HUDEP-2 (cell line): ENCODE measurements at regions not wholly inside any gene's neighbourhood (a gene's known extent, or its start where the extent isn't known, plus 50 kb on each side); places are given as distances from the start of the nearest gene placed in this dataset.

Experiments used
- DNase-seq, 76 experiments: peaks; one replicate each; lab custom pipeline; 2025; ENCODE audit not compliant: unreplicated experiment in 76 of 76; lab: John Stamatoyannopoulos, UW

DNA sequence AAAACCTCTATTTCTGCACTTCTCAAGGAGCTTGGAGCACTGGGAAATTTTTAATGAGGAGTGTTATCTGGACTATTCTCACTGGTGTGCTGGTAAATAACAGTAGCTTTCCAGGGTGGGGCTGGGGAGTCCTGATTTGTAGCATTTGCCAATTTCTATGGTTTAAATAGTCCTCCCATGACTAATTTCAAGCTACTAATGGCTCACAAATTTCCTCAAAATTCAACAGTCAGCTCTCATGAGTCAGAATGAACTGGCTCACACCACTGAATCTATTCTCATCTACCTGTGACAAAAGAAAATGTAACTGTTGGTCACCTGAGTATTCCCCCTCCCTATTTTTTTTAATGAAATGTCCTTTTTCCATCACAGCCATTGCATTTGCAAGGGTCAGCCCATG is 449.6 kb downstream of the KIF16B start:
- no peak for DNase-seq

DNA sequence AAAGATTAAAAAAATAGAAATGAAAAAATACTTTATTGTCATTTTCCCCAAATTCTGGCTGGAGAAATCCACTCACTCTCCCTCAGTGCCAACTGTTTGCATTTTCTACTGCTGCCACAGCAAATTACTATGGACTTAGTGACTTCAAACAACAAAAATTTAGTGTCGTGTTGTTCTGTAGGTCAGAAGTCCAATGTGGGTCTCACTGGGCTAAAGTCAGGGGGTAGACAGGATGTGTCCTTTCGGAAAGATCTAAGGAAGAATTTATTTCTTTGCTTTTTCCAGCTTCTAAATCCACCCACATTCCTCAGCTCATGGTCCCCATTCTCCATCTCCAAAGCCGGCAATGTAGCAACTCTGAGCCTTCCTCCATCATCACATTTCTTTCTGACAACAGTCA is 453.3 kb downstream of the KIF16B start:
- no peak for DNase-seq

DNA sequence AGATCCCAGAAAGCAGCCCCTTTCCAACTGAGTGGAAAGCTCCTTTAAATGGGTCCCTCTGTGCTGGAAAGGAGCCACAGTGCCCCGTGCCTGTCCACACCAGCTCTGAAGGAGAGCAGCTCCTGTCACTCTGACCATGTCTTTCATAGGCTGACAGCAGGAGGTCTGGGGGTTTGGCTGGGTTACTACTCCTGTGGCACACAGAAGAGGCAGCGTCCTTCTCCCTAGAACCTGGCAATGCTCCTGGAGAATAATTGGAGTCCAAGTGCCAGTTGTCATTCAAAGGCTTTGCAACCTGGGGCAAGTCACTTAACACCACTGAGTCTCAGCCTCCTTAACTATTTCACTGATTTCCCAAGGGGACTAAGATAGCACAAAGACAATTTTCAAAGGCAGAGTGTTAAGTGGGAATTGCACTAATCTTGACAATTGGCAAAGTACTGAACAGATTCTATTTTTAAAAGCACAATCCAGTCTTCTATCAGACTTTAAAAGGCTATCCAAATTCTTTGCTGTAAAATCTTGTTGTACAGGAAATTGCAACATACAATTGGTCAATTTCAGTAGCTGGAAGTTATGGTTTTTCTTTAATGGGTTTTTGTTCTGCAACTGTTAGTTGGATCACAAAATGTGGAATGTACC is 457.2 kb downstream of the KIF16B start:
- no peak for DNase-seq

DNA sequence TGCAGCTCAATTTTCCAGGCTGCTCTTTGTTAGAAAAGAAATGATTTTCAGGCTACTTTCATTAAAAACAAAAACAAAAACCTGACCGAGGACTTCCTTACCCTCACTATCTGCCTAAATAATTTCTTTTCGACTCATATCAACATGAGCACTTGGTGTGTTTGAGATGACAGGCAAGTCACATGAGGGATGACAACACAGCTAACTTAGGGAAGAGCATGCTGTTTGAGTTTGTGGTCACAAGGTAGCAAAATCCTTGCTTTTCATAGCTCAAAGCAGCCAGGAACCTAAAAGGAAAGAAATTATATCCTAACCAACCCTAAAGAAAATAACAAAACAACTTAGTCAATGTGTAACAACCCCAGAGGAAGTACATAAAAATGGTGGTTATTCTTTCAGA is 459.5 kb downstream of the KIF16B start:
- no peak for DNase-seq

DNA sequence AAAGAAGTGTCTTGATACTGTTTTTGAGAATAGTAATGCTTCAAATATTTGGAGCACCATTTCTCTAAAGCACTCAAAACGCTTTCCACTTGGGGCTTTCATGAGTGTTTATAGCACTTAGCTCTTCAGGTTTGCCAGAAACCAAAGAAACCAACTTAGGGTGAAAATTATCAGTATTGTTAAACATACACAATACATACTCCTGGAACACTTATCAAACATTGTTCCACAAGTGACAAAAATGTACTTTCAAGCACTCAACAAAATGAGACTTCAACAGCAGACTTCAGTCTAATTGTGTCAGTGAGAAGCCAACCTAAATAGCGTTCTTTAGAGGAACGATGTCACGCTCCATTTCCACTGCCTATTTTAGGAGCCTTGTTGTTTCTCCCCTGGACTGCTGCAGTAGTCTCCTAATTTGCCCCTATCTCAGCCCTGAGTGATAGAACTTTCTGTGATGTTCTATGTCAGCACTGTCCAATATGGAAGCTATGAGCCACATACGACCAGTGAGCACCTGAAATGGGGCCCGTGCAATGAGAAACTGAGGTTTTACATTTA is 461.3 kb downstream of the KIF16B start:
- DNase-seq, result no peak

DNA sequence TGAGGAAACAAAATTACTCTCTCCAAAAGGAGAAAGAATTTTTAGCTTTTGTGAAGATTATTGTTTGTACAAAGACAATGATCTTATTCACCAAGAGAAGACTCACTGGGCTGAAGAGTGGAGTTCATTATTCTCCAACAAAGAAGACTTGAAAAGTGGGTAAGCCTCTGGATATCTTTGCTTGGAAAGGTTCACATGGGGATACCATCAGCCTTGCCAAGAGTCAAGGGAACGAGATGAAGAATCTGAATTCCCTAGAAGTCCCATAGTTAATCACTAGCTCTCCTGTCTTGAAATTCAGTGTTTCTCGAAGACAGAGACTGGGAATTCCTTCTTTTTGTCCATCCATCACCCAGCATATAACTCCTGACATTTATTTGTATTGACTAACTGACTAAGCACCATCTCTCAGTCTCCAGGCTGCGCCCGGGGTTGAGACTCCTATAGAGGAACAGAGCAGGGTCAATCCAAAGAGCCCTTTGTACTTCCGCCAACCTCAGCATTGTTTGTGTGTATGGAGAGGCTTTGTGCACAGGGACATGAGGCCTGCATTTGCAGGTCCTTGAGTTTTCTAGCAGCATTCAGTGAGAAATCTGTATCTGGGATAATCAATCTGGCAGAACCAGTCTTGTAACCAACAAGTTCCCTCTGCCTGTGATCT is 461.9 kb downstream of the KIF16B start:
- no peak for DNase-seq

DNA sequence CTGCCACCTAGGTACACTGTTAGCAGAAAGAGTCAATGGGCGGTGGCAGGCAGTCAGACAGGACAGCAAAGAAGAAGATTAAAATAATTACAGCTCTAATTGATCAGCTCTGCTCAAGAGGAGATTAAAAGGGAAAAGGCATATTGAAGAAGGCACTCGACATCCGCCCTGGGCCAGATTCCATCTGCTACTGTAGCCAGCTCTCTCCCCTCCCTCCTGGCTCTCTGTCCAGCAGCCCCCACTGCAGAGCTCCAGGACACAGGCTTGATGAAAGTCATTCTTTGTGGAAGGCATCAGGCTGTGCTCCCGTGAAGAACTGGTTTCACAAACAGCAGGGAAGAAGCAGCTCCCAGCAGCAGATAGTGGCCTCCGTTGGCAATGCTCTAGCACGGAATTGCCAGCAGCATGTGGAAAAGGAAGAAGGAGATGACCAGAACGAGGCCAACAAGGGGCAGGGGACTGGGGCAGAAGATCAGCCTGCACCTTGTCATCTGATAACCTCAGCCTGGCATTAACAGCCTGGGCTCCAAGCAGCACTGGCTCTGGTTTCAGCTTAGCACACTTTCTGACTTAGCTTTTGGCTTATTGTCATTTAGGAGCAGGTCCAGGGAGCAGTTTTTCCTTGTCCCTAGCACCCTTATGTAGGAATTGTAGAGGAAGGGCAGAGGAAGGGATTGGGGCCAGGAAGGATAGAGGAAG is 465.9 kb downstream of the KIF16B start:
- DNase-seq, result no peak

DNA sequence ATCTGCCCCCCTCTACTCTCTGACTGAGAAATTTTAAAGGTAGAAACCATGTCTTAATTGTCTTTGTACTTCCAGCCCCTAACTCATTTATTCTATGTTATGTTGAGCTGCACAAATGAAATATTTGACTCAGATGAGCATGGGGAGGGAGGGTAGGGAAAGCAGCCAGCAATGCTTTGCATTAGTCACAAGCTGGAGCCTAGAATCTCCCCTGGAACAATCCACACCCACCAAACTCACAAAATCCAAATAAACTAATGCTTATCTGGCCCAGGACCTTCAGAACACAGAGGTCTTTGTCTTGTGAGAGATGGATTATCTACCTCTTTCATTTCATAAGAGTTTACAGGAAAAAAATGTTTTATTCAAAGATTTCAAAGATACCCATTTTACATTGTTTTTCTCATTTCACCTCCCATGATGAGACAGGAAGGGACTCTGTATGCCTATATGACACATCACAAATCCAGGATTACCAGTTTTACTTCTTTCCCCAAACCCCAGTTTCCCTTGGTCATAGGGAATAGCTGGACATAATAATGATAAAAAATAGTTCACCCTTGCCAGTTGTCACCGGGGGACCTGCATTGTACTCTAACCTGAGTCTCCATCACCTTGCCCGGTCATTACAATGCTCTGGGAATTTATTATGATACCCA is 466.9 kb downstream of the KIF16B start:
- no peak for DNase-seq

DNA sequence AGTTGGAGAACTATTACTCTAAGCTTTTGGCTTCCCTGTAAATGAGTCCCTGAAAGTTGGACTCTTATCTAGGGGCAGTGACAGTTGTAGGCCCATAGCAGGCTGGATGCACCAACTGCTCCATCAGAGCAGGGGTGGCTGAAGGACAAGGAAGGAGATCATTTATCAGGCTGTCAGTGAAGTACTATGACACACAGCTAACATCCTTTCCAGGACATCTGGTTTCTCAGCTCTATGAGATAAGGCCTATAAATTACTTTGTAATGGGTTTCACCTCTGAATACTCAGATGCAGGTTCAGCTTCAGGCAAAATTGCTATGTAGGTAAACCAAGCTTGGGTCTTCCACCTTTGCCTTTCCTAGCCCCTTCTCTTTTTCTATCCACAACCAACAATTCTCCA is 468.5 kb downstream of the KIF16B start:
- DNase-seq, result no peak
